IMR-90 (cell line): ENCODE measurements at regions not wholly inside any gene's neighbourhood (a gene's known extent, or its start where the extent isn't known, plus 50 kb on each side); places are given as distances from the start of the nearest gene placed in this dataset.

ENCODE experiments used
- ATAC-seq: fragments of 200-7000 bp; cut with Tn5 transposase; 2 replicates; pipeline ENCODE4 v1.9.1; 2020; ENCODE audit warnings: low read depth, mild to moderate bottlenecking, moderate library complexity
- BruUV-seq: library from RNA; stranded (reverse); fragments of 400-500 nt; replicated peaks from 2 replicates; lab custom pipeline; 2021; lab: Mats Ljungman, UMichigan
- CTCF ChIA-PET: fragments of 300-600 bp; formaldehyde crosslinking; extraction: SDS; loops from one replicate; lab custom pipeline; 2021; ENCODE audit warnings: antibody characterized with exemption; lab: Yijun Ruan, JAX
- POLR2A ChIA-PET: fragments of 300-600 bp; sonication (Branson Sonifier 250); formaldehyde crosslinking; loops from one replicate; lab custom pipeline; 2022; ENCODE audit warnings: antibody characterized with exemption; ENCODE audit not compliant: unreplicated experiment; lab: Charles Lee
- DNase-seq: peaks from one replicate; pipeline ENCODE4 v3.0.0; 2013
- H2AFZ ChIP-seq: replicated peaks from 2 replicates; pipeline ENCODE3; 2013; ENCODE audit warnings: low read length, mild to moderate bottlenecking; ENCODE audit not compliant: poor library complexity
- H2AK5ac ChIP-seq: 2 replicates; pipeline ENCODE4 v1.6.1; 2013; ENCODE audit warnings: low read depth, low read length, inconsistent platforms
- H2AK9ac ChIP-seq: replicated peaks from 2 replicates; pipeline ENCODE3; 2013; ENCODE audit warnings: mild to moderate bottlenecking, low read depth, low read length, moderate library complexity; ENCODE audit not compliant: poor library complexity
- H2BK120ac ChIP-seq: 2 replicates; pipeline ENCODE4 v1.6.1; 2013; ENCODE audit warnings: low read depth, low read length, inconsistent platforms
- H2BK15ac ChIP-seq: 3 replicates; pipeline ENCODE4 v1.6.1; 2013; ENCODE audit warnings: low read depth, low read length, inconsistent platforms
- H2BK20ac ChIP-seq: 2 replicates; pipeline ENCODE4 v1.6.1; 2013; ENCODE audit warnings: low read depth, mild to moderate bottlenecking, inconsistent platforms, low read length, moderate library complexity
- H2BK5ac ChIP-seq: 2 replicates; pipeline ENCODE4 v1.6.1; 2013; ENCODE audit warnings: mild to moderate bottlenecking, low read depth, low read length, inconsistent platforms; ENCODE audit not compliant: poor library complexity, severe bottlenecking
- H3K14ac ChIP-seq: replicated peaks from 2 replicates; pipeline ENCODE4 v1.6.1; 2013; ENCODE audit warnings: low read depth, low read length, inconsistent platforms
- H3K18ac ChIP-seq: 2 replicates; pipeline ENCODE4 v1.6.1; 2013; ENCODE audit warnings: low read depth, low read length, control low read depth
- H3K23ac ChIP-seq: 2 replicates; pipeline ENCODE4 v1.6.1; 2013; ENCODE audit warnings: low read depth, low read length, inconsistent platforms
- H3K27ac ChIP-seq: 2 replicates; pipeline ENCODE4 v1.5.1; 2013; ENCODE audit warnings: mild to moderate bottlenecking, control low read depth, low read length; ENCODE audit not compliant: insufficient read depth
- H3K27me3 ChIP-seq: 2 replicates; pipeline ENCODE4 v1.6.1; 2013; ENCODE audit warnings: low read length; ENCODE audit not compliant: control insufficient read depth, insufficient read depth
- H3K36me3 ChIP-seq: 2 replicates; pipeline ENCODE4 v1.6.1; 2013; ENCODE audit warnings: low read length, mixed read lengths; ENCODE audit not compliant: control insufficient read depth, insufficient read depth
- H3K4ac ChIP-seq: 2 replicates; pipeline ENCODE4 v1.6.1; 2013; ENCODE audit warnings: low read depth, low read length, inconsistent platforms
- H3K4me1 ChIP-seq: 2 replicates; pipeline ENCODE4 v1.6.1; 2013; ENCODE audit warnings: low read length, mixed read lengths; ENCODE audit not compliant: control insufficient read depth, insufficient read depth
- H3K4me2 ChIP-seq: 2 replicates; pipeline ENCODE4 v1.6.1; 2013; ENCODE audit warnings: low read depth, mild to moderate bottlenecking, control low read depth, low read length, moderate library complexity
- H3K4me3 ChIP-seq: 2 replicates; pipeline ENCODE4 v1.5.1; 2013; ENCODE audit warnings: low read depth, mild to moderate bottlenecking, control low read depth, low read length, moderate library complexity; ENCODE audit not compliant: insufficient read depth
- H3K56ac ChIP-seq: 2 replicates; pipeline ENCODE4 v1.6.1; 2013; ENCODE audit warnings: low read length, inconsistent platforms; ENCODE audit not compliant: insufficient read depth; ENCODE audit errors: extremely low read depth
- H3K79me1 ChIP-seq, 2 experiments: 2 replicates each; pipeline ENCODE4 v1.6.1; 2013; ENCODE audit warnings: low read length in 2 of 2, inconsistent platforms in 1 of 2, low read depth in 1 of 2
- H3K9ac ChIP-seq: 2 replicates; pipeline ENCODE4 v1.6.1; 2013; ENCODE audit warnings: low read depth, low read length, control low read depth
- H3K9me1 ChIP-seq: 2 replicates; pipeline ENCODE4 v1.6.1; 2013; ENCODE audit warnings: low read length, inconsistent platforms; ENCODE audit not compliant: insufficient read depth
- H3K9me3 ChIP-seq: 2 replicates; pipeline ENCODE4 v1.6.1; 2013; ENCODE audit warnings: low read length; ENCODE audit not compliant: control insufficient read depth, insufficient read depth
- H4K20me1 ChIP-seq: 2 replicates; pipeline ENCODE4 v1.6.1; 2013; ENCODE audit warnings: low read length, inconsistent platforms; ENCODE audit not compliant: insufficient read depth
- H4K5ac ChIP-seq: 2 replicates; pipeline ENCODE4 v1.6.1; 2013; ENCODE audit warnings: mild to moderate bottlenecking, low read depth, low read length, control low read depth
- H4K8ac ChIP-seq, 2 experiments: 2 replicates each; pipeline ENCODE4 v1.6.1; 2013; ENCODE audit warnings: low read depth in 2 of 2, low read length in 2 of 2, control low read depth in 1 of 2, inconsistent platforms in 1 of 2
- H4K91ac ChIP-seq: 2 replicates; pipeline ENCODE4 v1.6.1; 2013; ENCODE audit warnings: low read depth, low read length, inconsistent platforms; ENCODE audit not compliant: insufficient read depth
- BHLHE40 ChIP-seq: fragments of 150-350 bp; IDR thresholded peaks from 2 replicates; pipeline ENCODE4 v1.6.1; 2016; ENCODE audit warnings: mild to moderate bottlenecking, low read depth, low read length
- CHD1 ChIP-seq: IDR thresholded peaks from 2 replicates; pipeline ENCODE4 v1.6.1; 2012; ENCODE audit warnings: low read depth, low read length, improper control_type of control experiment
- CTCF ChIP-seq: conservative IDR thresholded peaks from 2 replicates; pipeline ENCODE4 v1.5.1; 2012; ENCODE audit warnings: mild to moderate bottlenecking, low read depth, low read length, improper control_type of control experiment
- FOS ChIP-seq: fragments of 150-350 bp; IDR thresholded peaks from 2 replicates; pipeline ENCODE4 v1.6.1; 2016; ENCODE audit warnings: low read depth, low read length
- MAFK ChIP-seq: IDR thresholded peaks from 2 replicates; pipeline ENCODE4 v1.6.1; 2012; ENCODE audit warnings: low read depth, low read length, improper control_type of control experiment
- MAZ ChIP-seq: IDR thresholded peaks from 2 replicates; pipeline ENCODE4 v1.6.1; 2012; ENCODE audit warnings: low read depth, mild to moderate bottlenecking, low read length, improper control_type of control experiment, moderate library complexity, borderline replicate concordance
- MXI1 ChIP-seq: IDR thresholded peaks from 2 replicates; pipeline ENCODE4 v1.6.1; 2012; ENCODE audit warnings: low read depth, mild to moderate bottlenecking, low read length, moderate library complexity, borderline replicate concordance
- NFE2L2 ChIP-seq: fragments of 150-350 bp; IDR thresholded peaks from 2 replicates; pipeline ENCODE4 v1.6.1; 2016; ENCODE audit warnings: low read depth, mild to moderate bottlenecking, low read length
- POLR2A ChIP-seq: IDR thresholded peaks from 2 replicates; pipeline ENCODE4 v1.6.1; 2012; ENCODE audit warnings: mild to moderate bottlenecking, low read depth, low read length
- RAD21 ChIP-seq: IDR thresholded peaks from 2 replicates; pipeline ENCODE4 v1.6.1; 2012; ENCODE audit warnings: low read length, improper control_type of control experiment
- RCOR1 ChIP-seq: IDR thresholded peaks from 2 replicates; pipeline ENCODE4 v1.6.1; 2012; ENCODE audit warnings: mild to moderate bottlenecking, low read length, improper control_type of control experiment; ENCODE audit not compliant: insufficient replicate concordance
- RFX5 ChIP-seq: IDR thresholded peaks from 2 replicates; pipeline ENCODE4 v1.8.0; 2012; ENCODE audit warnings: low read depth, mild to moderate bottlenecking, low read length, moderate library complexity
- SMC3 ChIP-seq: fragments of 150-350 bp; IDR thresholded peaks from 2 replicates; pipeline ENCODE4 v1.6.1; 2016; ENCODE audit warnings: low read depth, mild to moderate bottlenecking, antibody characterized with exemption, low read length, moderate library complexity
- USF2 ChIP-seq: fragments of 150-350 bp; IDR thresholded peaks from 2 replicates; pipeline ENCODE4 v1.6.1; 2017; ENCODE audit warnings: mild to moderate bottlenecking, antibody characterized with exemption, low read length, low read depth
- WGBS, 2 experiments: methylation state at CpG; one replicate each; pipeline versions ENCODE4 v1.1.5 to v1.1.7; 2013; ENCODE audit warnings: missing lambda C conversion rate in 2 of 2; ENCODE audit not compliant: insufficient read length in 1 of 2; ENCODE audit errors: extremely low coverage in 2 of 2; 5-methylcytosine and 5-hydroxymethylcytosine counted together
- dilution Hi-C: fragments of 300-500 bp; cut with HindIII; formaldehyde crosslinking; loops from one replicate; pipeline ENCODE4 v1.14.3; 2018; ENCODE audit warnings: low sequenced_read_pairs; ENCODE audit not compliant: unreplicated experiment
- in situ Hi-C: fragments of 300-500 bp; cut with MboI; formaldehyde crosslinking; loops from 3 replicates; pipeline ENCODE4 v1.14.3; 2019; ENCODE audit warnings: low sequenced_read_pairs, inconsistent platforms, mixed read lengths
- intact Hi-C: fragments of 100-400 bp; cut with micrococcal nuclease; formaldehyde crosslinking; loops from 2 replicates; pipeline ENCODE4 v1.10.0; 2022

- Histone ChIP-seq H4K5ac (no peak overlapping the region), H3K23ac (no peak overlapping the region), H2BK20ac (no peak overlapping the region), H4K91ac (no peak overlapping the region), H3K9ac (no peak overlapping the region), H3K27me3 (no peaks in the 10 kb centered on the region), H3K36me3 (no peaks in the 10 kb centered on the region), H3K4me1 (no peaks in the 10 kb centered on the region), H4K8ac (no peak overlapping the region), H2BK15ac (no peak overlapping the region), H2AK9ac (no peak overlapping the region), H2AFZ (no peak overlapping the region), H2BK5ac (no peak overlapping the region), H3K4ac (no peak overlapping the region), H3K27ac (no peak overlapping the region), H3K56ac (no peak overlapping the region), H4K20me1 (no peaks in the 10 kb centered on the region), H3K4me2 (no peak overlapping the region), H3K4me3 (no peak overlapping the region), H3K79me1 (no peaks in the 10 kb centered on the region), H3K9me3 (peaks cover 12% of the 10 kb centered on the region), H2AK5ac (no peak overlapping the region), H2BK120ac (no peak overlapping the region), H3K9me1 (no peaks in the 10 kb centered on the region), H3K18ac (no peak overlapping the region), H3K14ac (no peak overlapping the region)
- WGBS, 2 experiments = no CpG with 5 or more reads among the region's 2 CpGs
- DNase-seq (no peak), ATAC-seq (no peak)
- dilution Hi-C loops = no loop called here
- ChIA-PET POLR2A (no interaction called here), CTCF (no interaction called here)
- in situ Hi-C loops = no loop called here
- intact Hi-C loops = no loop called here
- TF ChIP-seq USF2 (no peak), MXI1 (no peak), FOS (no peak), CTCF (no peak), RFX5 (no peak), RCOR1 (no peak), RAD21 (no peak), NFE2L2 (no peak), MAFK (no peak), BHLHE40 (no peak), CHD1 (no peak), POLR2A (no peak), SMC3 (no peak), MAZ (no peak)
- BruUV-seq = no TSS peak
These were observed 328.4 kb upstream of the MAP2 start for GRCh38 chr2:209095432-209095831.
